ENCODE measurements at regions not wholly inside any gene's neighbourhood (a gene's known extent, or its start where the extent isn't known, plus 50 kb on each side); places are given as distances from the start of the nearest gene placed in this dataset.
"Not testable (repeated sequence)": the region's sequence is repeated elsewhere in the genome, so short reads cannot be mapped to it uniquely, and the experiment has no call there.

DNA sequence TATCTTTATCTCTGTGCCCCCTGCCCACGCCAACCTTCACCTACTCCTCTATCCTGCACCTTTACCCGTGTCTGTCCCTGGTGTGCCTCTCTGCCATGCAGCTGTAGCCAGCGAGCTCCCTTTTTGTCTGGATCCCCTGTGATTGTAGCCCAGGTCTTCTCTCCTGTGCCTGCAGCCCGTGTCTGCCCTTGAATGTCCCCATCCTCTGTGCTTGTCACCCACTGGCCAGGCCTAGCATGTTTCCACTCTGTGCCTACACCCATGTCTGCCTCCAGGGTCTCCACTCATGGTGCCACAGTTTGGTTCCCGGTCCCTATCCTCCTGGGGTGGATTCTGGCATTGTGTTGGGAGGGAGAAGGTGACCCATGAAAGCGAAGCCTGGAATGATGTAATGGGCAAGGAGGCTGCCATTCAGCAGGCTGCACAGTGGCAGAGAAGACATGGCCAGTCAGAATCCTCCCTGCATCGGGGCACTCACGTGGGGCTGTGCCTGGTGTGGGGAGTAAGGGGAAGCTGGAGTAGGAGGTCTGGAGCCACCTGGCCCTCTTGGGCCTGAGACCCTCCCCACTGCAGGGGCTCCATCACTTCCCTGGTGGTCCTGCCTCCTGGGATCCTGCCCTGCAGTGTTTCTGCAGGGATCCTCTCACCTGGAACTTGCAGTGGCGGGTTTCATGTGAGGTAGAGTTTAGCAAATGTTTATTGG lies 101.0 kb downstream of the GOSR1 start:
- not testable (repeated sequence) for DNase-seq

Measured in NCI-H446 treated with DMSO at 0.1 percent for 48 hours (cell line).